HUDEP-2 (cell line): ENCODE measurements at regions not wholly inside any gene's neighbourhood (a gene's known extent, or its start where the extent isn't known, plus 50 kb on each side); places are given as distances from the start of the nearest gene placed in this dataset.

Experiments used
- DNase-seq, 76 experiments: peaks; one replicate each; lab custom pipeline; 2025; ENCODE audit not compliant: unreplicated experiment in 76 of 76; lab: John Stamatoyannopoulos, UW

DNA sequence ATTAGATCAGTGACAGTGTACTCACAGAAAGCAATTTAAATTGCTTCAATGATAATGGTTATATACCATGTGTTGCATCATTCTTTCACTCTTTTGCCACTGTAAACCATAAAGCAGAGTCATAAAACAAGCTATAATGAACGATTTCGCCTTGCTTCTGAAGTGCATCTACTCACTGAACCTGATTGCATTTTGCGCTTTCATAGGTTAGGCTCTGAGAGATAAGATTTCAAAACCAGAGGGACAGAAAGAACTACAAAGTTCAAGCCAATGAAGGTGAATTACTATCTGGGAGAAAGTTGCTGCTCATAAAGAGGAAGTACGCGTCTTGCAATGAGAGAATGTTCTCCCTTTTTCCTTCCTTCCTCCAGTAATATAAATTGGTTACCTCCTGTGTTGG lies 412.7 kb downstream of the CETN3 start:
- no peak for DNase-seq

GRCh38 chr5:89996335-89996734 lies 413.2 kb downstream of the CETN3 start:
- no peak for DNase-seq

DNA sequence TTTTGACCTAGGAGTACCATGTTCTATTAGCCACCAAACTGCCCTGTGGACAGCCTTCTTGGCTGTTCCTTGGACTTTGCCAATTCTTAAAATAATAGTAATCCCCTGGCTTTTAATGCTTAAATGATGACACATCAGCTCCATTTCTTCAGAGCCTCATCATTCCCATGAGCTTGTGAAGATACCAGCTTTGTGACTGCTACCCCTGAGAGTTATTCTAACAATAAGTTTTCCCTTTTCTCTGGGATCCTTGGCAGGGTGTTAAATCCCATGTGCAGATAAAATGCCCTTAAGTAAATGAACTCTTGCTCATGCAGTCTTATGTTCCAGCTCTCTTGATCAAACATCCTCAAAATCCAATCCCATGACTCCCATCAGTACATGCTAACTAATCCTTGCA lies 415.3 kb downstream of the CETN3 start:
- DNase-seq, result no peak

DNA sequence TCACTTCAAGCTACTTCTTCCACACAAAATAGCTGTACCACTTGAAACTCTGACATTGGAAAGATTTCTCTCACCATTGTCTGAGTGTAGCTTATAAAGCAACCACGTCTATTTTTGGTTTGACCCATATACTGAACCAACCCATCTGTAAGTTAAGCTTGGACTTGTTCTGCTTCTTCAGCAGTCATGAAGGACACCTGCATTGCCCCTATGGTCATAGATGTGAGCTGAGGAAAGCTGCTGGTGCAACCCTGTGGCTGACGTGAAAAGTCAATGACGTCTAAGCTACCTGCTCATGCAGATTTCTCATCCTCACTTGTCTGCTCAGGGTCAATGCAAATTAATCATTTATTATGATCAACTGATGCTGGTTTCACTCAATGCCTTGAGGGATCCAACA lies 417.4 kb downstream of the CETN3 start:
- DNase-seq, result no peak

DNA sequence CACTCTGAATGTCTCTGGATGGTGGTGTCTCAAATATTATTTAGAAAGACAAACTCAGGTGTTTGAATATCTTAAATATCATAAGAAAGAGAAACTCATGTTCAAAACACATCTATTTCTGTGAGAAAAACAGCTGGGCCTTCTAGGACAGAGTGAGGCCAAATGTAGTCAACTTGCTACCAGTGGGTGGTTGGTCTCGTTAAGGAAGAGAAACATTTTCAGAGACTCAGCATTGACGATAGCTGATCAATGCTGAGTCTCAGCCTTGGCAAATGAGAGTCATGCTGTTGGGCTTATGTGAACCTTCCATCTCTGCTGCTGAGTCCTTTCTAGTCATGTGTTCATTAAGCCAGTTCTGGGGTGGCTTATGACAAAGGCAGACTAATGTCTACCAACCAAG lies 418.0 kb downstream of the CETN3 start:
- no peak for DNase-seq

DNA sequence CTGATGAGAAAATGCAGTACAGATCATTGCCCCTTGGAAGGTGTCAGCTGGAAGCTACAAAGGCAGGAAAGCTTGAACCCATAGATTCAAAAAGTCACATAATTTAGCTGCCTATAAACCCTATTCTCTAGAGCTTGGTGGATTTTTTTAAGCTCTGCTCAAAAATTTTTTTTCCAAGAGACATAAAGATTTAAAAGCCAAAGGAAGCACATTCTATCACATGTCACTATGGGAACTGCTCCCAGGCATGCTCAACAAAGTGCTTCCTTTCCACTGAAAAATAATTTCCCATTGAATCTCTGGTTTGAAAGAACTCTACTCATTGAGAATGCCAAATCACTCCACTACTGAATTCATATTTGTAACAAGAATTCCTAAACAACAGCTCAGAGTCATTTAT lies 419.8 kb downstream of the CETN3 start:
- DNase-seq, result no peak

GRCh38 chr5:89988998-89989655 lies 420.4 kb downstream of the CETN3 start:
- no peak for DNase-seq

- DNase-seq, result no peak
These were observed 421.3 kb downstream of the CETN3 start for GRCh38 chr5:89988129-89988810.

DNA sequence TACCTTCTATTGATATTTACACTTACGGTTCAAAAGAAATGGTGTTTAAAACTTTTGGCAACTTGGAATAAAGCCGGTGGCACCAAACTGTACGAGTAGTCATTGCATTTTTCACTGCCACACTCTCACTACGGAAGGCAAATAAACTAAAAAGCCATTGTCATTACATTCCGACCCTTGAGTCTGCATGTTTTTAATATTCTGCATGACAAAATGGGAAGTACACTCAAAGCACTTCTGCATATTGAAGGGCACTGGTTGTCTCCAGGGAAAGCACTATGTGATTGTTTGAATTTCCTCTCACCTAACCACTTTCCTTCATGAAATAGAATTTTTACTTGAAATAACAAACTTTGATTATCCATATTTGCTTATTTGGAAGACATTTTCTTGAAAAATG lies 426.3 kb downstream of the CETN3 start:
- no peak for DNase-seq

DNA sequence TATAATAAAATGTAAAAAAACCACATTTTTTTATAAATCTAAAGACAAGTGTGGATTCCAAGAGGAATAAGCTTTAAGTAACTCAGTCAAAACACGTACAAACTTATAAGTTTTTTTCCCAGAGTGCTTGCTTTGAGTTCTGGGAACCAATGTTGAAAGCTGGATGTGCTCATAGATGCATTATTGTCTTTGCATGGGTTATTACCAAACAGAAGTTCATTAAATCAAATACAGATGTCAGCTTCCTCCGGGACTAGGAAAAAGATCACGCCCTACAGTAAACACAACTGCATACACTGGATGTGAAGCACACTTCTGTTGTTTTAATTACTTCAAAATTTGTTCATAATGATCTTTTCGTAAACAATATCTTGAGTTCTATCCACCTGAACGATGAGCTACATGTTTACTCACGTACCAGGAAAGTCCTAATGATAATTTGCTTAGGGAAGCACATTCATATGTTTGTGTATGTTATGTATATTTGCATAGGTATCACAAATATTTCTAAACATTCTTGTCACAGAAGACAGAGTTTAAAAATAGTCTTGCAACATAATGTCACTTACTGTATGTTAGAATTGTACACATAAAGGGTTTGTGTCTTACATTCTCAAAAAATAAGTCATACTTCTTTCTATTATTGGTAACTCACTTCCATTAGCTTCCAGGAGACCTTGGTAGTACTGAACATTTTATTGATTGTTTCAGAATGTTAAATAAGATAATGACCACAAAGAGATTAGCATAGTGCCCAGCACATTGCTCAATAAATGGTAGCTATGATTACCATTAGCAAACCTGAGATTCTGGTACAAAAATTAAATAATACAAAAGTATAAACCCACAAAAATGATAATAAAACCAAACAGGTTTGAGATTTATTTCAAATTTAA lies 427.4 kb downstream of the CETN3 start:
- DNase-seq, result no peak

GRCh38 chr5:89981021-89981420 lies 428.5 kb downstream of the CETN3 start:
- no peak for DNase-seq

GRCh38 chr5:89973516-89973915 lies 436.0 kb downstream of the CETN3 start:
- DNase-seq, result no peak

DNA sequence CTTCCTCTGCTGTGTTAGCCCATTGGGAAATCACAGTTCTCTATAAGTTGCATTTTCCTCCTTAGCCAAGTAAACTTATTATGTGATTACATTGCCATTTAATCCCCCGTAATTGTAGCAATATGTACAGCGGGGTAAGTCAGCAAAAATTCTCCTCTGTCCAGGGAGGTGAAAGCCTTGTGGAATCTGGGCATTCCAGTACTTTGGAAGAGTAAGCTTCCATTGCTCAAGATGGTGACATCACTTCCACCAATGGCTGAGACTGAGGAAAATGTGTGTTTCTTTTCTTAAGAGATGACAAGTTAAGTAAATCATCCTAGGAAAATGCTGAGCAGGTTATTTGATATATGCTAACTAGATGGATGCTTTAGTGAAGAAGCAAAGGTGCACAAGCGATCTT lies 436.7 kb downstream of the CETN3 start:
- DNase-seq, result no peak

- DNase-seq, result no peak
These were observed 440.6 kb downstream of the CETN3 start for GRCh38 chr5:89968958-89969381.

DNA sequence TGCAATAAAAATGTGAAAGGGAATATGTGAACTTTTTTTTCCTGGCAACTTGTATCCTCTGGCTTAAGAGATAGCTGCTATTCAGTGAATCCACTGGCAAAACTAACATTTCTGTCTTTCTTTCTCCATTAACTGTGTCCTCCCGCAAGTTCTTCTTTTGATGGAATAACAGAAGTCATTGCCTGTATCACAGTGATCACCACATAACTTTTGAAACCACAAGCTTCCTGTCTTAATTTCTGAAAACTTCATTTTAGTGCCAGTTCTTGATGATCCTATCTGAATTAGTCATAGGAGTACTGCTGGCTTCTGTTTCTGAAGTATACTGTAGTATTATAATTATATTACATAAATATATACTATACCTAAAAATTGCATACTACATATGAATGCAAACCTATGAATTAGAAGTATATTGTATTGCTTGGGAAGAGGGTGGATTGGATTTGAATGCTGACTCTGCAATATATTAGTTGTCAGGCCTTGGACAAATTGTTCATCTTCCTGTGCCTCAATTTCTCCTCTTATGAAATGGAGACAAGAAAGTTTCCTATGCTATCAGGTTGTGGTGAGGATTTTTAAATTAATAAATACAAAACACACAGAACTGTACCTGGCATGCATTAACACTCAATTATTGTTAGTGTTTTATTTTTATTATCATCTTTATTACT lies 441.6 kb downstream of the CETN3 start:
- no peak for DNase-seq

- DNase-seq, result no peak
These were observed 452.7 kb downstream of the CETN3 start for GRCh38 chr5:89956838-89957237.

DNA sequence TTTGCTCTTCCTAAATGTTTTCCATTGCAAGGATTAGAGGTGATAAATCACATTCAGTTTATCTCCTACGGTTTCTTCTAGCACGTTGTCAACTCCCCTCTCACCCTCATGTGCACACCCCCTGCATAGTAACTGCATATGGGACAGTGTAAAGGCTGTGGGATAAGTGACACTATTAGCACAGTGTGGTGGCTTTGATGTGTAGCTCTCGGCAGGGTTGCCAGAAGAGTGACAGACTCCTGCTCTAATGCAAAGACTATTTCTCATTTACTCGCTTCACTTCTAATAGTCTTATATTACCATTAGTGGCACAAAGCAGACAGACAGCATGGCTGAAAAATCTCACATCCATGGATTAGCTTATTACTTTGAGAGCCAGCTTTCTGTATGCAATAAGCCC lies 454.6 kb downstream of the CETN3 start:
- no peak for DNase-seq

DNA sequence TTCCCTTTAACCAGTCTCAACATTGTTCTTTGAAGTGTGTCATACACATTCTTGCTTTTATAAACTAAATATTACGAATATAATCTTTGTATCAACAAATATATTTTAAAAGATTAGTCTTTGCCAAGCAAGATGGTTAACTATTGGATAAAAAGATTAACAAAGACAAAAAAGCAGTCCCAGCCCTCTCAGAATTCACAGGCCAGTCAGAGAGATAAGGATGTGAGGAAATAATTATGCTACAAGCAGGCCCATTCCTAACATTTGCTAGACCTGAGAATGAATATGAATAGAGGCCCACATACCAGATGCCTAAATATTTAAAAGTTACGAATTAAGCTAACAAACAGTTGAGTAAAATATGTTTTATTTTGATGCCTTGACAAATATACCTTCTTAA lies 457.7 kb downstream of the CETN3 start:
- DNase-seq, result no peak

- DNase-seq, result no peak
These were observed 459.3 kb downstream of the CETN3 start for GRCh38 chr5:89950234-89950633.

DNA sequence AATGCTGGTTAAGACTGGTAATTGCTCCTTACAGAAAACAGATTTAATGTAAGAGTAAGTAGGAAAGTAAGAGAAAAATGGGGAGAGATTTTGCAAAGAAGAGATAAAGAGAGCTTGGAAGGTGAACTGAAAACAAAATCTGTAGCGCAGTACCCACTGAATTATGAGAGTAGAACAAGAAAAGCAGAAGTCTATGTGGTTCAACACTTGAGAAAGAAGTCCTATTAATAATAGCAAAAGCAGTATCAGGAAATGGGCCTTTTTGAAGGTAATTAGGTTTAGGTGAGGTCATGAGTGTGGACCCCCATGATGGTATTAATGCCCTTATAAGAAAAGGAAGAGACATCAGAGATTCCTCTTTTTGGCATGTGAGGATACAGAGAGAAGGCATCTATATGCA lies 460.6 kb downstream of the CETN3 start:
- no peak for DNase-seq

DNA sequence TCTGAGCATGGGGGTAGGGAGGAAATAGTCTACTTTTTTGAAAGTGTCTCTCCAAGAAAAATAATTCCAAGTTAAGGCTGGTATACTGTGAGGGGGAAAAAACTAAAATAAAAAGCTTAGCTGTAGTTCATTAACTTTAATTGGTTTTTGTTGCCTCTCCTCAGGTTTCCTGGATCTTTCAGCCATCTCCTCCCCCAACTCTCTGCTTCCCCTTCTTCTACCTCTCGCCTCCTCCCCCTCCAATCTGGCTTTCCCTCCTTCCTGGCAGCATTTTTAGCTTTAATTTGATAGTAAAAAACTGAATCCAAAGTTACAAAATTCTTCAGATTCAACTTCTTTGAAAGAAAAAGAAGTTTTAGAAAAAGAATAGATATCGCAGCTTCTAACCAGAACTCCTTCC lies 462.6 kb downstream of the CETN3 start:
- no peak for DNase-seq
